SJSA1 (cell line): ENCODE measurements at regions not wholly inside any gene's neighbourhood (a gene's known extent, or its start where the extent isn't known, plus 50 kb on each side); places are given as distances from the start of the nearest gene placed in this dataset.
"Not testable (repeated sequence)": the region's sequence is repeated elsewhere in the genome, so short reads cannot be mapped to it uniquely, and the experiment has no call there.

ENCODE experiments used
- DNase-seq, 2 experiments: peaks; one replicate each; pipeline ENCODE4 v3.0.0-alpha.2; 2015 to 2020; ENCODE audit warnings: low spot score in 2 of 2, low read depth in 1 of 2
- H3K27ac ChIP-seq: fragments of 250-450 bp; sonication (Bioruptor Pico); 2 replicates; pipeline ENCODE4 v1.5.1; 2020; ENCODE audit warnings: mild to moderate bottlenecking, moderate library complexity
- H3K27me3 ChIP-seq: fragments of 250-450 bp; sonication (Bioruptor Pico); replicated peaks from 2 replicates; pipeline ENCODE4 v1.5.1; 2020; ENCODE audit warnings: mild to moderate bottlenecking, moderate library complexity
- H3K36me3 ChIP-seq: fragments of 250-450 bp; sonication (Bioruptor Pico); 2 replicates; pipeline ENCODE4 v1.5.1; 2020; ENCODE audit warnings: mild to moderate bottlenecking
- H3K4me1 ChIP-seq: fragments of 250-450 bp; sonication (Bioruptor Pico); replicated peaks from 2 replicates; pipeline ENCODE4 v1.6.1; 2021; ENCODE audit warnings: mild to moderate bottlenecking
- H3K4me3 ChIP-seq: fragments of 250-450 bp; sonication (Bioruptor Pico); 2 replicates; pipeline ENCODE4 v1.5.1; 2020; ENCODE audit warnings: mild to moderate bottlenecking
- H3K9me3 ChIP-seq: fragments of 250-450 bp; sonication (Bioruptor Pico); replicated peaks from 2 replicates; pipeline ENCODE4 v1.5.1; 2020; ENCODE audit warnings: mild to moderate bottlenecking

- Histone ChIP-seq H3K27me3 (no peaks in the 10 kb centered on the region), H3K9me3 (no peaks in the 10 kb centered on the region), H3K27ac (no peak overlapping the region), H3K4me1 (no peaks in the 10 kb centered on the region), H3K36me3 (no peaks in the 10 kb centered on the region), H3K4me3 (no peak overlapping the region)
- DNase-seq: no peak
These were observed 305.0 kb upstream of the MEF2C start for GRCh38 chr5:89187883-89188465.

DNA sequence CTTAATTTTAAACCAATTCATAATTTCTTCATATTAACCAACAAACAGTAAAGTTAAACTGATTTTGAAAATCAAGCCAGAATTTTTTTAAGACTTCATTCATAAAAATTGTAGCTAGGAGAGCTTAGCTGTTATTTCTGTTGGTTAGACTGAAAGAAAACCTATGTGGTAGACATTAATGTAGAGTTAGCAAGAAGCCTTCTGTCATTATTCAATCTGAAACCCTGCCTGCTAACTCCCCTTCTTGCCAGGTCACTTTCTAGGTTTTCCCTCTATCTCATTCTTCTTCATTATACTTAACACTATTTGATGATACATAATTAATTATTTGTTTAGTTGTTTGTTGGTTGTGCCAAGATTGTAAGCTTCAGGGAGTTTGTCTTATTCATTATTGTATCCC is 304.3 kb upstream of the MEF2C start:
- DNase-seq: no peak
- no peak overlapping the region for H3K27ac ChIP-seq
- no peaks in the 10 kb centered on the region for H3K9me3 ChIP-seq
- no peaks in the 10 kb centered on the region for H3K27me3 ChIP-seq
- no peaks in the 10 kb centered on the region for H3K4me1 ChIP-seq
- no peak overlapping the region for H3K4me3 ChIP-seq
- H3K36me3 ChIP-seq: no peaks in the 10 kb centered on the region

DNA sequence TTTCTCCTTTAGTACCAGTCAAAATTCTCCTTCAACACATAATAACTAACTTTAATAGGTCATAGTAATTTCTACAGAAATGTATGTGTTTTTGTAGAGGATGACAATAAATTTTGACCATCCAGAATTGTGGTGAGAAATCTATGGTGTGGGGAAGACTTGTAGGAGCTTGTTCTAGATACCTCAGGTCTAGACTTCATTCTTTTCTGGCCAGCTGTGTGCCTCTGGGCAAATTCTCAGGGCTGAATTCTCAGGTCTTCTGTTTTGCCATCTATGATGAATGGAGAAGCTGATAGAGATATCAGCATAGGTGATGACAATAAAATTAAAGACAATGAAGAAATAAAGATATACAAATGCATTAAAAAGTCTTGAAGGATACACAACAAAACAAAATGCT is 298.6 kb upstream of the MEF2C start:
- Histone ChIP-seq H3K27me3 (no peaks in the 10 kb centered on the region), H3K36me3 (no peaks in the 10 kb centered on the region), H3K27ac (no peak overlapping the region), H3K4me3 (no peak overlapping the region), H3K9me3 (no peaks in the 10 kb centered on the region; the same call in 1 of the 2 replicates), H3K4me1 (0 out of 2 replicates have a peak, but pooled peaks cover 3% of the 10 kb centered on the region)
- DNase-seq: no peak

GRCh38 chr5:89179731-89180130 is 296.7 kb upstream of the MEF2C start:
- no peaks in the 10 kb centered on the region; the same call in 1 of the 2 replicates for H3K9me3 ChIP-seq
- no peak overlapping the region for H3K27ac ChIP-seq
- H3K36me3 ChIP-seq: no peaks in the 10 kb centered on the region
- H3K4me3 ChIP-seq: no peak overlapping the region
- no peak for DNase-seq
- 0 out of 2 replicates have a peak, but pooled peaks cover 3% of the 10 kb centered on the region for H3K4me1 ChIP-seq
- no peaks in the 10 kb centered on the region for H3K27me3 ChIP-seq

DNA sequence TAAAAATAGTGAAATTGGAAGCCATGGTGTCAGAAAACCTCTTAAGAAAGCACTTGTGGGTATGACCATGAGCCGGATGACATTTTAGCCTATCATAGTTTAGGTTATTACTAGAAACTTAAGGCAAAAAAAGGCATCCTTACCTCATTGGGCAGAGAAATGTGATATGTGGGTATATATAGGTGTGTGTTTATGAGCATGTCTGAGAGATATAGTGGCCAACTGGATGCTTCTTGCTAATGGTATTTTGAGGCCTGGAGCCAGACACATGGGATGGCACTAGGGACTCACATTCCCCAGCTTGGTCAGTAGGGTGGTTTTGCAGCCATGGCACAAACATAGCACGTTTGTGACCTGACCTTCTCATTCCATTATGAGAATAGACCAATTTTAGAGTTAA is 295.6 kb upstream of the MEF2C start:
- H3K9me3 ChIP-seq: no peaks in the 10 kb centered on the region; the same call in 1 of the 2 replicates
- H3K4me1 ChIP-seq: 0 out of 2 replicates have a peak, but pooled peaks cover 3% of the 10 kb centered on the region
- DNase-seq: no peak
- no peaks in the 10 kb centered on the region for H3K27me3 ChIP-seq
- H3K4me3 ChIP-seq: no peak overlapping the region
- no peak overlapping the region for H3K27ac ChIP-seq
- H3K36me3 ChIP-seq: no peaks in the 10 kb centered on the region

DNA sequence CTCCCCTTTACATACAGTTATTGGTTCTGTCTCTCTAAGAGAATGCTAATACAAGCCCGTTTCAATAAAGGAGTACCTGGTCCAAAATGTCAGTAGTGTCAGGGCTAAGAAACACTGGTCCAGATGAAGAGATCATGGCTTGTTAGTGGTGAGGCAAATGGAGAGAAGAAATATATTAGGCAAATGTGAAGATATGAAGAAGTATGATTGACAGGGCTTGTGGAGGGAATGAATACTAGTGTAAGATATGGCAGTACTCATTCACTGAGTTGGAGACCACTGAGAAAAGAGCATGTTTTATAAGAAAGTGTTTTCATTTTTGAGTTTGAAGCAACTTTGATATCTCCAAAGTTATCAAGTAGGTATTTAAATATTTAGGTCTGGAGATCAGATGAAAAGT is 290.5 kb upstream of the MEF2C start:
- no peaks in the 10 kb centered on the region for H3K36me3 ChIP-seq

DNA sequence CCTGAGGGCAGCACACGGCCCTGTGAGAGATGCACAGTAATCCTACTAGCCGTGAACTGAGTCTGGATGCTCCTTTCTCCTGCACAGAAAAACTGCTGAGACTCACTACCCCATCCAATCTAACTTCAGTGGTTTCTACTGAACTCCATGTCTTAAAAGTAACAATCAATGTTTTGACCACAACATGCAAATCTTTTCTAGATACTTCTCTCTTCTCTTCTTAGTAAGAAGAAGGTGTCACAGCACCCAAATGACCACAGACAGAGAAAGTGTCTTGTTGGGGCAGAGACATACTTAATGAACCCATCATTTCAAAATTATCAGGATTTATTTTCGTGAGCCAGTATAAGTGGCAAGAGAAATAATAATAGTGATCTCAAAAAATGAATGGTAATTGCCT is 285.8 kb upstream of the MEF2C start:
- no peak for DNase-seq
- H3K9me3 ChIP-seq: no peaks in the 10 kb centered on the region
- H3K27ac ChIP-seq: no peak overlapping the region
- no peaks in the 10 kb centered on the region for H3K27me3 ChIP-seq
- H3K36me3 ChIP-seq: no peaks in the 10 kb centered on the region
- no peak overlapping the region for H3K4me3 ChIP-seq
- H3K4me1 ChIP-seq: no peaks in the 10 kb centered on the region

More for the DNA sequence above, 290.5 kb upstream of the MEF2C start:
- Histone ChIP-seq H3K4me1 (no peaks in the 10 kb centered on the region), H3K4me3 (no peak overlapping the region), H3K27me3 (no peaks in the 10 kb centered on the region), H3K27ac (no peak overlapping the region), H3K9me3 (no peaks in the 10 kb centered on the region)
- no peak for DNase-seq

DNA sequence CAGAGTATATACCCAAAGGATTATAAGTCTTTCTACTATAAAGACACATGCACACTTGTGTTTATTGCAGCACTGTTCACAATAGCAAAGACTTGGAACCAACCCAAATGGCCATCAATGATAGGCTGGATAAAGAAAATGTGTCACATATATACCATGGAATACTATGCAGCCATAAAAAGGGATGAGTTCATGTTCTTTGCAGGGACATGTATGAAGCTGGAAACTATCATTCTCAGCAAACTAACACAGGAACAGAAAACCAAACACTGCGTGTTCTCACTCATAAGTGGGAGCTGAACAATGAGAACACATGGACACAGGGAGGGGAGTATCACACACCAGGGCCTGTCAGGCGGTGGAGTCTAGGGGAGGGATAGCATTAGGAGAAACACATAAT is 281.7 kb upstream of the MEF2C start:
- not testable (repeated sequence) for DNase-seq, H3K4me1 ChIP-seq, H3K9me3 ChIP-seq, H3K27me3 ChIP-seq, H3K4me3 ChIP-seq, H3K36me3 ChIP-seq, H3K27ac ChIP-seq

DNA sequence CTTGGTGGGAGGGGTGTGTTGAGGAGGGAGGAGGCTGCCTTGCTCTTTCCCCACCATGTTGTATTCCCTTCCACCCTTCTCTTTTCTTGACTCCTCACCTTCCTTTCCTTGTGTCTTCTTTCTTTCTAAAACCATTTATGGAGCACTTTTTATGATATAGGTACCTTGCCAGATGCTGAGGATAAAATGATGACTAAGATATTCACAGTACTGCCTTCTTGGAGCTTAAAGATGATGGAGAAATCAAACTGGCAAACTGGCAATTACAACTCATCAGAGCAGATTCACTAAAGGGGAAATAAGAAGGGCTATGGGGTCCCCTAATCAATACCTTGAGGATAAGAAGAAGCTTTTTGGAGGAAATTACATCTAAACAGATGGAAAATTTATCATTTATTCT is 273.2 kb upstream of the MEF2C start:
- Histone ChIP-seq H3K9me3 (no peaks in the 10 kb centered on the region), H3K4me1 (no peaks in the 10 kb centered on the region), H3K36me3 (no peaks in the 10 kb centered on the region), H3K27ac (no peak overlapping the region), H3K4me3 (no peak overlapping the region), H3K27me3 (no peaks in the 10 kb centered on the region)
- DNase-seq: no peak

DNA sequence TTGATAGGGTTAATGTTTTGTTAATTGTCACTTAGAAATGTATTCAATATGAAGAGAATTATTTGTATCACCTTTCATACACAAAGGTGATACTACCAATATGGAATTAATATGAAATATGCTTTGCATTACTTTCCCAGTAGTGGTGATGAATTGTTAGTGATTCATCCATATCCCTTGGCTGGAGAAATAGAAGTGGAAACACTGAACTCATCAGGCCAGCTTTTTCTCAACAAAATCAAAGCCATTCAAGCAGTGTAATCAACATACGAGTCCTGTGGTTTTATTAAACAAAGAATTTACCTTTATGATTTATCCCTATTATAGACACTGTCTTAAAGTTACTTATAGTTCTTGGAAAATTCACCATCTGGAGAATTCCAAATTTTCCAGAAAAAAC is 264.0 kb upstream of the MEF2C start:
- Histone ChIP-seq H3K4me1 (no peaks in the 10 kb centered on the region), H3K27me3 (no peaks in the 10 kb centered on the region), H3K4me3 (no peak overlapping the region), H3K27ac (no peak overlapping the region), H3K36me3 (no peaks in the 10 kb centered on the region), H3K9me3 (no peaks in the 10 kb centered on the region)
- DNase-seq: no peak

DNA sequence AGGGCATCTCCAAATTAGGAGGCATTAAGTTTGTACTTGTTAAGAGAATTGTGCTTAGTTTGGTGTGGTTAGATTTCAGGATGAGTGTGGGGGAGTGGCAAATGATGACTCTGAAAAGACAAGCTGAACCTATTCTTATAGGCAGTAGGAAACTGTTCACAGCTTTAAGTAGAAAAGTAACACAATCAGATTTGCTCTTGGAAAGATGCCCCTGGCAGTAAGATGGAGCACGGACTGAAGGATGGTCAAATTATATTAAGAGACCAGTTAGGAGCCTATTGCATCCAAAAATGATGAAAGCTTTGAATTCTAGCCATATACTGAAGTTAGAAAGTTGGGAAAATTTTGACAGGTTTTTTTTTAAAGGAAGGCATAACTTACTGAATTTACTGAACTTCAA is 254.2 kb upstream of the MEF2C start:
- Histone ChIP-seq H3K27ac (no peak overlapping the region), H3K27me3 (no peaks in the 10 kb centered on the region), H3K9me3 (no peaks in the 10 kb centered on the region), H3K4me3 (no peak overlapping the region), H3K36me3 (no peaks in the 10 kb centered on the region), H3K4me1 (no peaks in the 10 kb centered on the region)
- no peak for DNase-seq

DNA sequence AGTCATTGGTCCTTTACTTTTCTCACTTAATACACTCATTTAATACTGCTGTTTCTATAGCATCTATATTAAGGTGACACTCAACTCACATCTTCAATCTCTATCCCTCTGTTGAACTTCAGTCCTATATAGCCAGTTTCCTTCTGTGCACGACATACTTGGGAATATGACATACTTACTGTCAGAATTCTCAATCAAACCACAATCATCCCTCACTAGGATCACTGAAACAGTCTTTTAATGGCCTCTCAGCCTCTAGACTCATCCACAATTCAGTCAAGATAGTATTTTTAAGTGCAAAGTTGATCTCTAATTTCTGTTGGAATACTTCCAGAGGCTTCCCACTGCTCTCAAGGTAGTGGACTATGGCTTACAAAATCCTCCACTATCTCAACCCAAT is 251.0 kb upstream of the MEF2C start:
- no peaks in the 10 kb centered on the region for H3K9me3 ChIP-seq
- no peak overlapping the region for H3K27ac ChIP-seq
- DNase-seq: no peak
- no peaks in the 10 kb centered on the region for H3K27me3 ChIP-seq
- H3K4me3 ChIP-seq: no peak overlapping the region
- H3K36me3 ChIP-seq: no peaks in the 10 kb centered on the region
- H3K4me1 ChIP-seq: no peaks in the 10 kb centered on the region

DNA sequence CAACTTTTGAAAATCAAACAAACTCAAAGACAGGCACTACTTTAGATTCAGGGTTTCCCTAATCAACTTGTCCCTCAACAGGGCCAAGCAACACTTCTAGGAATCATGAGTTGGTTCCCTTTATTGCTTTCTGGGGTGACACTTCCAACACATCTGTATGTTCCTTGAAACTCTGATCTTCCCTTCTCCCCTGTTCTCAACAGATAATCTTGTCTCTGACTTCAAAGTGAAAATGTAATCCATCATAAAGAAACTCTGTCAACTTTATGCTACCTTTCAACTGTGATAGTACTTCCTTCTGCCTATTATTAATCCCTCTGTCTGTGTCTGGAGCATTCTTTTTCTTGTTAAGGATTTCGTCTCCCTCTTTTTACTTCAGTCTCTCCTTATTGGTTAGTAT is 250.1 kb upstream of the MEF2C start:
- H3K27ac ChIP-seq: no peak overlapping the region
- H3K4me3 ChIP-seq: no peak overlapping the region
- H3K27me3 ChIP-seq: no peaks in the 10 kb centered on the region
- no peaks in the 10 kb centered on the region for H3K36me3 ChIP-seq
- H3K9me3 ChIP-seq: no peaks in the 10 kb centered on the region
- no peaks in the 10 kb centered on the region for H3K4me1 ChIP-seq
- DNase-seq: no peak

GRCh38 chr5:89130851-89131250 is 247.9 kb upstream of the MEF2C start:
- H3K27ac ChIP-seq: no peak overlapping the region
- H3K9me3 ChIP-seq: no peaks in the 10 kb centered on the region
- no peaks in the 10 kb centered on the region for H3K27me3 ChIP-seq

GRCh38 chr5:89129941-89130340 is 247.0 kb upstream of the MEF2C start:
- DNase-seq: no peak
- H3K4me3 ChIP-seq: no peak overlapping the region
- no peaks in the 10 kb centered on the region for H3K36me3 ChIP-seq
- no peak overlapping the region for H3K27ac ChIP-seq
- no peaks in the 10 kb centered on the region for H3K9me3 ChIP-seq
- H3K27me3 ChIP-seq: no peaks in the 10 kb centered on the region
- H3K4me1 ChIP-seq: no peaks in the 10 kb centered on the region

More at GRCh38 chr5:89130851-89131250, 247.9 kb upstream of the MEF2C start:
- Histone ChIP-seq H3K36me3 (no peaks in the 10 kb centered on the region), H3K4me3 (no peak overlapping the region), H3K4me1 (no peaks in the 10 kb centered on the region)
- DNase-seq: no peak
